BLaER1 (cell line): ENCODE measurements at regions not wholly inside any gene's neighbourhood (a gene's known extent, or its start where the extent isn't known, plus 50 kb on each side); places are given as distances from the start of the nearest gene placed in this dataset.
"Not testable (repeated sequence)": the region's sequence is repeated elsewhere in the genome, so short reads cannot be mapped to it uniquely, and the experiment has no call there.

Experiments used
- H3K27ac ChIP-seq: shearing (Covaris generic); formaldehyde crosslinking; 2 replicates; pipeline ENCODE4 v1.8.1; 2022
- H3K27me3 ChIP-seq: shearing (Covaris generic); formaldehyde crosslinking; 2 replicates; pipeline ENCODE4 v1.8.1; 2022
- H3K36me3 ChIP-seq: shearing (Covaris generic); formaldehyde crosslinking; 2 replicates; pipeline ENCODE4 v1.8.1; 2022
- H3K4me1 ChIP-seq: shearing (Covaris generic); formaldehyde crosslinking; 2 replicates; pipeline ENCODE4 v1.8.1; 2022
- H3K4me2 ChIP-seq: shearing (Covaris generic); formaldehyde crosslinking; 2 replicates; pipeline ENCODE4 v1.8.1; 2022
- H3K4me3 ChIP-seq: shearing (Covaris generic); formaldehyde crosslinking; 2 replicates; pipeline ENCODE4 v1.8.1; 2022
- H3K9ac ChIP-seq: shearing (Covaris generic); formaldehyde crosslinking; 2 replicates; pipeline ENCODE4 v1.8.1; 2022
- H3K9me3 ChIP-seq: shearing (Covaris generic); formaldehyde crosslinking; 2 replicates; pipeline ENCODE4 v1.8.1; 2022
- H4K20me1 ChIP-seq: shearing (Covaris generic); formaldehyde crosslinking; 2 replicates; pipeline ENCODE4 v1.8.1; 2022
- Cebpa-rat ChIP-seq: shearing (Covaris generic); IDR thresholded peaks from 2 replicates; pipeline ENCODE4 v1.8.1; 2022

DNA sequence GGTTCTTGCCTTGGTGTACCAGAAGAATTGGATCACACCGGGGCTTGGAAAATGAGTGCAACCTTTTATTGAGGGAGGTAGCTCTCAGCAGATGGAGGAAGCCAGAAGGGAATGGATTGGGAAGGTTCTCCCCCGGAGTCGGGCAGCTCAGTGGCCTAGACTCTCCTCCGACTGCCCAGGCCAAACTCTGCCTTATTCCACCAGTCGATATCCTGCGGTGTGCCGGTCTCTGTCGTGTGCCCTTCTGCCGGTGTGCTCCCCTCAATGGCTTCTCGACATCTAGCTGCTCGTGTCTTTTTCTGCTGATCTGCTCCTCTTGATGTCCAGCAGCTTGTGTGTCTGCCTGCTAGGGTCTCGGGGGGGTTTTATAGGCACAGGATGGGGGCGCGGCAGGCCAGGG is 87.4 kb upstream of the CCL21 start:
- H3K9me3 ChIP-seq: no peaks in the 10 kb centered on the region
- no peak overlapping the region for H3K27ac ChIP-seq
- H3K4me3 ChIP-seq: no peak overlapping the region
- no peak overlapping the region for H3K9ac ChIP-seq
- H3K27me3 ChIP-seq: no peaks in the 10 kb centered on the region
- no peaks in the 10 kb centered on the region for H3K36me3 ChIP-seq
- TF ChIP-seq Cebpa-rat: no peak
- peaks cover 8% of the 10 kb centered on the region for H3K4me1 ChIP-seq
- H3K4me2 ChIP-seq: no peak overlapping the region
- no peaks in the 10 kb centered on the region for H4K20me1 ChIP-seq

GRCh38 chr9:34796924-34797323 is 87.0 kb upstream of the CCL21 start:
- H3K4me2 ChIP-seq: no peak overlapping the region
- H3K9me3 ChIP-seq: no peaks in the 10 kb centered on the region
- H3K4me1 ChIP-seq: peaks cover 8% of the 10 kb centered on the region
- no peaks in the 10 kb centered on the region for H3K27me3 ChIP-seq
- no peak overlapping the region for H3K4me3 ChIP-seq
- H4K20me1 ChIP-seq: no peaks in the 10 kb centered on the region
- no peak overlapping the region for H3K9ac ChIP-seq
- H3K27ac ChIP-seq: no peak overlapping the region
- TF ChIP-seq Cebpa-rat: no peak
- H3K36me3 ChIP-seq: no peaks in the 10 kb centered on the region

- H3K36me3 ChIP-seq: no peaks in the 10 kb centered on the region
- TF ChIP-seq Cebpa-rat: no peak
- no peaks in the 10 kb centered on the region for H4K20me1 ChIP-seq
- H3K9me3 ChIP-seq: no peaks in the 10 kb centered on the region
- no peak overlapping the region for H3K4me3 ChIP-seq
- peaks cover 8% of the 10 kb centered on the region for H3K4me1 ChIP-seq
- peak overlapping the region; percentile 9; the same call in 1 of the 2 replicates for H3K4me2 ChIP-seq
- H3K27me3 ChIP-seq: no peaks in the 10 kb centered on the region
- H3K9ac ChIP-seq: no peak overlapping the region
- H3K27ac ChIP-seq: no peak overlapping the region
Observed at GRCh38 chr9:34793428-34793827, 83.5 kb upstream of the CCL21 start.

DNA sequence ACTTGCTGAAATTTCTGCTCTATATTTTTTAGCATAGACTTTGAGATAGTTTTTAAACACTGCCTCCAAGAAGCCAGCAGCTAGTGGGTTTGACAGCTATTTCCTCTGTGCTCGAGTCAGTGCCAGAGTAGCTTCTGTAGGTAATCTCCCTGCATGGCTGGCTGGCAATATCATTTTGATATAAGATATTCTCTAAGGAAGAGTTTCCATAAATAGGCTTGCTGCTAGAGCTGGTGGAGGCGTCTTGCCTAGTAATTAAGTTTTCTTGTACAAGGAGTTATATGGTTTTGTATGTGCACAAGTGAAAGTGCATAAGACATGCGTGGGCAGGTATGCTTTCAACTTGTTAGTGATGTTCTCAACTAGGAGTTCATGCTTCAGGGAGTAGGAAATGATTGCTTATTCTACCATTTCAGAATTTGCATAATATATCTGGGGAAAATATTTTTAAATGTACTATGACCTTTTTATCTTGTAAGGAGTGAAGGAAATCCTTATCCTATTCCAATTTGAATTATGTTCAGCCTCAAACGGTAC is 74.1 kb upstream of the CCL21 start:
- no peak for TF ChIP-seq Cebpa-rat
- Histone ChIP-seq H3K27ac (no peak overlapping the region), H3K36me3 (no peaks in the 10 kb centered on the region), H3K4me3 (no peak overlapping the region), H3K9me3 (no peaks in the 10 kb centered on the region), H3K27me3 (no peaks in the 10 kb centered on the region), H3K4me2 (no peak overlapping the region), H3K9ac (no peak overlapping the region), H3K4me1 (no peaks in the 10 kb centered on the region), H4K20me1 (no peaks in the 10 kb centered on the region)

- H3K27me3 ChIP-seq: no peaks in the 10 kb centered on the region
- TF ChIP-seq Cebpa-rat: no peak
- H3K9me3 ChIP-seq: no peaks in the 10 kb centered on the region
- no peak overlapping the region for H3K4me3 ChIP-seq
- H3K4me2 ChIP-seq: no peak overlapping the region
- H4K20me1 ChIP-seq: no peaks in the 10 kb centered on the region
- H3K4me1 ChIP-seq: no peaks in the 10 kb centered on the region
- no peak overlapping the region for H3K27ac ChIP-seq
- H3K36me3 ChIP-seq: no peaks in the 10 kb centered on the region
- no peak overlapping the region for H3K9ac ChIP-seq
Observed at GRCh38 chr9:34782372-34782771, 72.4 kb upstream of the CCL21 start.

DNA sequence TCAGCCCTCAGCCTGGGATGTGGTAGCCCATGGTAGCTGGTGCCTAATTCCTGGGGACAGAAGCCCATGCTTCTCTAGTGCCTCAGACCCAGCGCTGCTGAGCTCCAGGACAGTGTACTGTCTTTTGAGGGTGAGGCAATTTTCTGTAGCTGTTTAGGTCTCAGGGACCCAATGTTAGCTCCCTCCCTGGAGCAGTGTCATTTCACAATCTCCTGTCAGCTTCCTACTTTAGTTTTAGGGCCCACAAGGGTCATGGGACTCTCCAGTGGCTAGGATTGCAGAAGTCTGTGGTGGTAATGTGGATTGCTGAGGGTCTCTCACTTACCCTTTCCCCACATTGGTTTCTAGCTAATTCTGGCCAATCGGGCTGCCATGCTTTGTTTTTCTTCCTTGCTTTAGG is 67.7 kb upstream of the CCL21 start:
- no peaks in the 10 kb centered on the region for H3K4me1 ChIP-seq
- H3K9ac ChIP-seq: no peak overlapping the region
- no peaks in the 10 kb centered on the region for H4K20me1 ChIP-seq
- H3K36me3 ChIP-seq: no peaks in the 10 kb centered on the region
- no peak for TF ChIP-seq Cebpa-rat
- no peak overlapping the region for H3K4me2 ChIP-seq
- H3K9me3 ChIP-seq: no peaks in the 10 kb centered on the region
- H3K27ac ChIP-seq: no peak overlapping the region
- no peak overlapping the region for H3K4me3 ChIP-seq
- no peaks in the 10 kb centered on the region for H3K27me3 ChIP-seq

DNA sequence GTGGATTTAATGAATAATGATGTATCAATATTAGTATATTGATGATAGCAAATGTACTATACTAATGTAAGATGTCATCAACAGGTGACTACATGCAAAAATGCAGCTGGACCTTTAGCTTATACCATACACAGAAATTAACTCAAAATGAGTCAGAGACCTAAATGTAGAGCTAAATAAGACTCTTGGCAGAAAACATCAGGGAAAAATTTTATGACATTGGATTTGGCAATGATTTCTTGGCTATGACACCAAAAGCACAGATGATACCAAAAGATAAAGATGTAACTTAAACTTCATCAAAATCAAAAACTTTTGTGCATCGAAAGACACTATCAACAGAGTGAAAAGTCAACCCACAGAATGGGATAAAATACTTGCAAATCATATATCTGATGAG is 64.0 kb upstream of the CCL21 start:
- H3K27ac ChIP-seq: no peak overlapping the region
- no peak overlapping the region for H3K4me2 ChIP-seq

DNA sequence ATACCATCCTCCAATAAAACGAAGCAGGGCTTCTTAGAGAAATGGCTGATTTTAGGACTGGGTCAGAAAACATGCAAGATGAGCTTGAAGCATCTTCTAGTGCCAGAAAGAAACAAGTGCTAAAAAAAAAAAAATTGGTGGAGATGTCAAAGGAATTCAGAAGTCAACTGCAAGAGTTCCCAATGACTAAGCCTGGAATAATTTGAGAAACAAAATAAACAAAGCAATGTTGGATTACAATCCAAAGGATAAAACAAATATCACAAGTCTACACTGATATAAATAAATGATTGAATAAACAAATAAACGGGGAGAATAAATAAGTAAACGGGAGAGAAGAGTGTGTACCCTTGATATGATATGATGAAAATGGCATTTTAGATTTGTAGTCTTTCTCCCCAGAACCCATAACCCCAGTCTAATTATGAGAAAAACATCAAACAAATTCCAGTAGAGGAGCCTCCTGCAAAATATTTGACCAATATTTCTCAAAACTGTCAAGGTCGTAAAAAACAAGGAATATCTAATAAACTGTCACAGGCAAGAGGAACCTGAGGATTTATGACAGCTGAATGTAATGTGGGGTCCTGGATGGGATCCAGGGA is 63.5 kb upstream of the CCL21 start:
- H3K4me3 ChIP-seq: no peak overlapping the region
- H4K20me1 ChIP-seq: no peaks in the 10 kb centered on the region
- H3K4me1 ChIP-seq: no peaks in the 10 kb centered on the region
- H3K36me3 ChIP-seq: no peaks in the 10 kb centered on the region
- H3K9ac ChIP-seq: no peak overlapping the region
- H3K9me3 ChIP-seq: peaks cover 6% of the 10 kb centered on the region; the same call in 1 of the 2 replicates
- H3K27me3 ChIP-seq: no peaks in the 10 kb centered on the region
- no peak overlapping the region for H3K27ac ChIP-seq
- no peak for TF ChIP-seq Cebpa-rat
- no peak overlapping the region for H3K4me2 ChIP-seq

More for the DNA sequence above, 64.0 kb upstream of the CCL21 start:
- TF ChIP-seq Cebpa-rat: no peak
- H3K36me3 ChIP-seq: no peaks in the 10 kb centered on the region
- H3K4me3 ChIP-seq: no peak overlapping the region
- 0 out of 2 replicates have a peak, but pooled peaks cover under 1% of the 10 kb centered on the region for H3K9me3 ChIP-seq
- no peak overlapping the region for H3K9ac ChIP-seq
- no peaks in the 10 kb centered on the region for H3K4me1 ChIP-seq
- H4K20me1 ChIP-seq: no peaks in the 10 kb centered on the region
- no peaks in the 10 kb centered on the region for H3K27me3 ChIP-seq

DNA sequence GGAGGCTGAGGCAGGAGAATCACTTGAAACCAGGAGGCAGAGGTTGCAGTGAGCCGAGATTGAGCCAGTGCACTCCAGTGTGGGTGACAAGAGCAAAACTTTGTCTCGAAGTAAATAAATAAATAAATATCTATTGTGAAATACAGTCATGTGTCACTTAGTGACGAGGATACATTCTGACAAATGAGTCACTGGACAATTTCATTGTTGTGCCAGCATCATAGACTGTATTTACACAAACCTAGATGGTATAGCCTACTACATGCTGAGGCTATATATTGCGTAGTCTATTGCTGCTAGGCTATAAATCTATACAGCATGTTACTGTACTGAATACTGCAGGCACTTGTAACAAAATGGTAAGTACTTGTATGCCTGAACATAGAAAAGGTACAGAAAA is 61.1 kb upstream of the CCL21 start:
- no peaks in the 10 kb centered on the region for H4K20me1 ChIP-seq
- H3K9me3 ChIP-seq: peaks cover 15% of the 10 kb centered on the region; the same call in 1 of the 2 replicates
- H3K27ac ChIP-seq: no peak overlapping the region
- no peaks in the 10 kb centered on the region for H3K4me1 ChIP-seq
- H3K36me3 ChIP-seq: no peaks in the 10 kb centered on the region
- H3K4me2 ChIP-seq: no peak overlapping the region
- H3K9ac ChIP-seq: no peak overlapping the region
- no peaks in the 10 kb centered on the region for H3K27me3 ChIP-seq
- H3K4me3 ChIP-seq: no peak overlapping the region
- TF ChIP-seq Cebpa-rat: no peak

DNA sequence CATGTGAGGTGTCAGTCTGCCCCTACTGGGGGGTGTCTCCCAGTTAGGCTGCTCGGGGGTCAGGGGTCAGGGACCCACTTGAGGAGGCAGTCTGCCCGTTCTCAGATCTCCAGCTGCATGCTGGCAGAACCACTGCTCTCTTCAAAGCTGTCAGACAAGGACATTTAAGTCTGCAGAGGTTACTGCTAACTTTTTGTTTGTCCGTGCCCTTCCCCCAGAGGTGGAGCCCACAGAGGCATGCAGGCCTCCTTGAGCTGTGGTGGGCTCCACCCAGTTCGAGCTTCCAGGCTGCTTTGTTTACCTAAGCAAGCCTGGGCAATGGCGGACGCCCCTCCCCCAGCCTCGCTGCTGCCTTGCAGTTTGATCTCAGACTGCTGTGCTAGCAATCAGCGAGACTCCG is 57.2 kb upstream of the CCL21 start:
- not testable (repeated sequence) for H4K20me1 ChIP-seq, H3K4me2 ChIP-seq, H3K4me3 ChIP-seq, H3K9ac ChIP-seq, H3K36me3 ChIP-seq, H3K4me1 ChIP-seq, H3K27me3 ChIP-seq, H3K27ac ChIP-seq
- peaks cover 15% of the 10 kb centered on the region; the same call in 1 of the 2 replicates for H3K9me3 ChIP-seq

- not testable (repeated sequence) for H3K36me3 ChIP-seq, H3K4me2 ChIP-seq, H3K27me3 ChIP-seq, H3K27ac ChIP-seq, H3K4me3 ChIP-seq, H3K4me1 ChIP-seq, H4K20me1 ChIP-seq, H3K9me3 ChIP-seq, H3K9ac ChIP-seq
Observed at GRCh38 chr9:34760196-34761040, 50.5 kb upstream of the CCL21 start.
